OCI-LY1 (cell line): ENCODE measurements at regions not wholly inside any gene's neighbourhood (a gene's known extent, or its start where the extent isn't known, plus 50 kb on each side); places are given as distances from the start of the nearest gene placed in this dataset.

Experiments
- H2AFZ ChIP-seq: fragments of 200-600 bp; sonication (generic), shearing (Covaris generic); 2 replicates; pipeline ENCODE4 v1.6.0; 2014; ENCODE audit warnings: antibody characterized with exemption, mild to moderate bottlenecking, low read length
- H3F3A ChIP-seq: fragments of 200-600 bp; sonication (generic), shearing (Covaris generic); 2 replicates; pipeline ENCODE4 v1.6.0; 2014; ENCODE audit warnings: mild to moderate bottlenecking, antibody characterized with exemption, low read length, moderate library complexity; ENCODE audit not compliant: insufficient read depth
- H3K27ac ChIP-seq: fragments of 200-600 bp; sonication (generic); 2 replicates; pipeline ENCODE4 v1.5.1; 2014; ENCODE audit warnings: low read length, mixed run types, mild to moderate bottlenecking, low read depth; ENCODE audit not compliant: poor library complexity, severe bottlenecking
- H3K27me3 ChIP-seq: fragments of 200-600 bp; sonication (generic); 2 replicates; pipeline ENCODE4 v1.6.0; 2014; ENCODE audit warnings: antibody characterized with exemption, mild to moderate bottlenecking, low read length, moderate library complexity; ENCODE audit not compliant: insufficient read depth
- H3K36me3 ChIP-seq: fragments of 200-600 bp; sonication (generic); 2 replicates; pipeline ENCODE4 v1.6.1; 2014; ENCODE audit warnings: mild to moderate bottlenecking, antibody characterized with exemption, low read length, moderate library complexity, mixed read lengths; ENCODE audit not compliant: insufficient read depth
- H3K4me1 ChIP-seq: fragments of 200-600 bp; sonication (generic); 2 replicates; pipeline ENCODE4 v1.5.1; 2014; ENCODE audit warnings: mild to moderate bottlenecking, low read length, moderate library complexity; ENCODE audit not compliant: insufficient read depth, severe bottlenecking
- H3K4me2 ChIP-seq: fragments of 200-600 bp; sonication (generic), shearing (Covaris generic); 2 replicates; pipeline ENCODE4 v1.6.1; 2014; ENCODE audit warnings: low read length
- H3K4me3 ChIP-seq: fragments of 200-600 bp; sonication (generic); 2 replicates; pipeline ENCODE4 v1.5.1; 2014; ENCODE audit warnings: low read length, low read depth, mild to moderate bottlenecking, mixed read lengths; ENCODE audit not compliant: poor library complexity, severe bottlenecking
- H3K79me2 ChIP-seq: fragments of 200-600 bp; shearing (Covaris generic); 2 replicates; pipeline ENCODE4 v1.6.1; 2016; ENCODE audit warnings: mixed run types, low read length, mixed read lengths; ENCODE audit not compliant: insufficient read depth
- H3K9ac ChIP-seq: fragments of 200-600 bp; sonication (generic), shearing (Covaris generic); 2 replicates; pipeline ENCODE4 v1.6.1; 2014; ENCODE audit warnings: mild to moderate bottlenecking, low read length, mixed read lengths
- H3K9me2 ChIP-seq: fragments of 200-600 bp; sonication (generic), shearing (Covaris generic); 2 replicates; pipeline ENCODE4 v1.6.1; 2014; ENCODE audit warnings: low read depth, mild to moderate bottlenecking, low read length, mixed read lengths
- H3K9me3 ChIP-seq: fragments of 200-600 bp; shearing (Covaris generic); 2 replicates; pipeline ENCODE4 v1.6.1; 2014; ENCODE audit warnings: low read length, mixed read lengths
- H4K20me1 ChIP-seq: fragments of 200-600 bp; sonication (generic), shearing (Covaris generic); 2 replicates; pipeline ENCODE4 v1.6.0; 2016; ENCODE audit warnings: mild to moderate bottlenecking, low read length; ENCODE audit not compliant: insufficient read depth
- EZH2 ChIP-seq: fragments of 200-600 bp; sonication (generic), shearing (Covaris generic); IDR thresholded peaks from 2 replicates; pipeline ENCODE4 v1.8.0; 2017; ENCODE audit warnings: borderline replicate concordance, mixed run types, mild to moderate bottlenecking, antibody characterized with exemption, low read length, moderate library complexity, mixed read lengths
- TF ChIP-seq, protein P1 (sequence below): fragments of 200-600 bp; sonication (generic), shearing (Covaris generic); IDR thresholded peaks from 2 replicates; pipeline ENCODE4 v1.5.1; 2017; ENCODE audit warnings: mild to moderate bottlenecking, antibody characterized with exemption, low read length, moderate library complexity, mixed read lengths

- no peaks in the 10 kb centered on the region for H4K20me1 ChIP-seq
- H3K9me3 ChIP-seq: no peaks in the 10 kb centered on the region
- no peak overlapping the region for H3K4me2 ChIP-seq
- H3F3A ChIP-seq: no peaks in the 10 kb centered on the region
- TF ChIP-seq, protein P1, sequence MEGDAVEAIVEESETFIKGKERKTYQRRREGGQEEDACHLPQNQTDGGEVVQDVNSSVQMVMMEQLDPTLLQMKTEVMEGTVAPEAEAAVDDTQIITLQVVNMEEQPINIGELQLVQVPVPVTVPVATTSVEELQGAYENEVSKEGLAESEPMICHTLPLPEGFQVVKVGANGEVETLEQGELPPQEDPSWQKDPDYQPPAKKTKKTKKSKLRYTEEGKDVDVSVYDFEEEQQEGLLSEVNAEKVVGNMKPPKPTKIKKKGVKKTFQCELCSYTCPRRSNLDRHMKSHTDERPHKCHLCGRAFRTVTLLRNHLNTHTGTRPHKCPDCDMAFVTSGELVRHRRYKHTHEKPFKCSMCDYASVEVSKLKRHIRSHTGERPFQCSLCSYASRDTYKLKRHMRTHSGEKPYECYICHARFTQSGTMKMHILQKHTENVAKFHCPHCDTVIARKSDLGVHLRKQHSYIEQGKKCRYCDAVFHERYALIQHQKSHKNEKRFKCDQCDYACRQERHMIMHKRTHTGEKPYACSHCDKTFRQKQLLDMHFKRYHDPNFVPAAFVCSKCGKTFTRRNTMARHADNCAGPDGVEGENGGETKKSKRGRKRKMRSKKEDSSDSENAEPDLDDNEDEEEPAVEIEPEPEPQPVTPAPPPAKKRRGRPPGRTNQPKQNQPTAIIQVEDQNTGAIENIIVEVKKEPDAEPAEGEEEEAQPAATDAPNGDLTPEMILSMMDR: no peak
- TF ChIP-seq EZH2: no peak
- H3K79me2 ChIP-seq: no peaks in the 10 kb centered on the region
- no peak overlapping the region for H3K4me3 ChIP-seq
- H3K9me2 ChIP-seq: no peaks in the 10 kb centered on the region
- H3K27me3 ChIP-seq: no peaks in the 10 kb centered on the region
- no peak overlapping the region for H3K27ac ChIP-seq
- no peak overlapping the region for H3K9ac ChIP-seq
- no peaks in the 10 kb centered on the region for H3K4me1 ChIP-seq
- H2AFZ ChIP-seq: no peak overlapping the region
- no peaks in the 10 kb centered on the region for H3K36me3 ChIP-seq
These were observed 672.9 kb downstream of the SH3BGRL start for GRCh38 chrX:81874807-81875206.

- H3K27me3 ChIP-seq: no peaks in the 10 kb centered on the region
- H3K9me3 ChIP-seq: no peaks in the 10 kb centered on the region
- H3K4me1 ChIP-seq: no peaks in the 10 kb centered on the region
- no peak overlapping the region for H3K4me3 ChIP-seq
- no peak overlapping the region for H3K9ac ChIP-seq
- TF ChIP-seq, protein P1: no peak
- no peak for TF ChIP-seq EZH2
- H3F3A ChIP-seq: no peaks in the 10 kb centered on the region
- H3K4me2 ChIP-seq: no peak overlapping the region
- H3K27ac ChIP-seq: no peak overlapping the region
- H3K9me2 ChIP-seq: no peaks in the 10 kb centered on the region
- H4K20me1 ChIP-seq: no peaks in the 10 kb centered on the region
- H2AFZ ChIP-seq: no peak overlapping the region
- no peaks in the 10 kb centered on the region for H3K79me2 ChIP-seq
- H3K36me3 ChIP-seq: no peaks in the 10 kb centered on the region
These were observed 673.9 kb downstream of the SH3BGRL start for GRCh38 chrX:81875800-81876199.

DNA sequence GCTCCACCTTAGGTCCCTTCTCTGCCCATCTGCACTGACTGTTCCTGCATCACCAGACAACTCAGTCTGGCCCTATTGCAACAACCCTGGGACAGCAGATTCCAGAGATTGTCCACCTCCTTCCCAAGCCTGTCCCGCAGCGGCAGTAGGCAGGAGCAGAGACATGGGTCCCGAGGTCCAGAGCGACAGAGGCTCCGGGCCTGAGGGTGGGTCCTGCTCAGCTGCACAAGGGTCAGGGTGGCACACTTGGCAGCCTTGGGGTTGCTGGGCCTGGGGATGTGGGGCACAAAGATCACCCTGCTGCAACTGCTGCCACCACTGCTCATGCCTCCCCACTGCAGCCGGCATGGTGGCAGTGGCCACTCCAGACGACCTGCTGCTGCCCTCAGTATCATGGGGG is 674.5 kb downstream of the SH3BGRL start:
- Histone ChIP-seq H3K79me2 (no peaks in the 10 kb centered on the region), H3K27me3 (no peaks in the 10 kb centered on the region), H3K9me2 (no peaks in the 10 kb centered on the region), H3F3A (no peaks in the 10 kb centered on the region), H3K4me3 (no peak overlapping the region), H3K9me3 (no peaks in the 10 kb centered on the region), H3K36me3 (no peaks in the 10 kb centered on the region), H3K4me2 (no peak overlapping the region), H3K9ac (no peak overlapping the region), H2AFZ (no peak overlapping the region), H4K20me1 (no peaks in the 10 kb centered on the region), H3K27ac (no peak overlapping the region), H3K4me1 (no peaks in the 10 kb centered on the region)
- TF ChIP-seq, protein P1: no peak
- no peak for TF ChIP-seq EZH2
